ENCODE measurements at regions not wholly inside any gene's neighbourhood (a gene's known extent, or its start where the extent isn't known, plus 50 kb on each side); places are given as distances from the start of the nearest gene placed in this dataset.

- DNase-seq (ENCODE audit: low spot score), result no peak
Measured at GRCh38 chr13:112001571-112001970, 65.4 kb upstream of the SOX1 start.

GRCh38 chr13:112003396-112003795 lies 63.6 kb upstream of the SOX1 start:
- no peak for DNase-seq (ENCODE audit: low spot score)

- no peak for DNase-seq (ENCODE audit: low spot score)
Measured at GRCh38 chr13:112003941-112004340, 63.0 kb upstream of the SOX1 start.

- DNase-seq (ENCODE audit: low spot score), result no peak
Measured at GRCh38 chr13:112005925-112006324, 61.0 kb upstream of the SOX1 start.

- no peak for DNase-seq (ENCODE audit: low spot score)
Measured at GRCh38 chr13:112007191-112007590, 59.8 kb upstream of the SOX1 start.

- no peak for DNase-seq (ENCODE audit: low spot score)
Measured at GRCh38 chr13:112010714-112011113, 56.2 kb upstream of the SOX1 start.

- no peak for DNase-seq (ENCODE audit: low spot score)
Measured at GRCh38 chr13:112012016-112012704, 54.8 kb upstream of the SOX1 start.

GRCh38 chr13:112012705-112013085 lies 54.3 kb upstream of the SOX1 start:
- no peak for DNase-seq (ENCODE audit: low spot score)

GRCh38 chr13:112013665-112014064 lies 53.3 kb upstream of the SOX1 start:
- no peak for DNase-seq (ENCODE audit: low spot score)

GRCh38 chr13:112014857-112015256 lies 52.1 kb upstream of the SOX1 start:
- no peak for DNase-seq (ENCODE audit: low spot score)
